Hepatocyte (in vitro differentiated cells): ENCODE measurements at regions not wholly inside any gene's neighbourhood (a gene's known extent, or its start where the extent isn't known, plus 50 kb on each side); places are given as distances from the start of the nearest gene placed in this dataset.

Experiments used
- EZH2 ChIP-seq: fragments of 200-600 bp; sonication (generic); IDR thresholded peaks from 2 replicates; pipeline ENCODE4 v1.6.1; 2016; ENCODE audit warnings: antibody characterized with exemption, mild to moderate bottlenecking, borderline replicate concordance
- EZH2phosphoT487 ChIP-seq: fragments of 200-600 bp; sonication (generic); IDR thresholded peaks from one replicate; pipeline ENCODE4 v1.6.1; 2018; ENCODE audit warnings: antibody characterized with exemption, mild to moderate bottlenecking, low read depth, moderate library complexity; ENCODE audit not compliant: unreplicated experiment, severe bottlenecking
- TF ChIP-seq, protein P1 (sequence below): fragments of 200-600 bp; sonication (generic); IDR thresholded peaks from 2 replicates; pipeline ENCODE4 v1.5.1; 2016; ENCODE audit warnings: antibody characterized with exemption, mild to moderate bottlenecking; ENCODE audit not compliant: poor library complexity

DNA sequence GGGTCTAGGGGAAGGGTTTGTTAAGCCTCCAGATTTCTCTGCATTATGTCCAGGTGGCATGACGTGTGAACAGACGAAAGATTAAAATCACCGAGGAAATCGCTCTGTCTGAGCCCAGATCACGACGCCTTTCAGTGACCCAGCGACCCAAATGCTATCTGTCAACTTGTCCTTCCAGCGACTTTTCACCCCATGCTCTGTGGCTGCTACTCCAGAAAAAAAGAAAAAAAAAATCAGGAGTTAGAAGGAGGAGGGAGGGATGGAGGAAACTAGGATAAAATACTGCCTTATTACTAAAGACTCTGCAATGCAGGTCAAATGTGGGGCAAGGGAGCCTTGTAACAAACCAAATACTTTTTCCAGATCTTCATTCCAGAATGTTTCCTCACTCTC, 352.0 kb downstream of the NUF2 start:
- TF ChIP-seq, protein P1, sequence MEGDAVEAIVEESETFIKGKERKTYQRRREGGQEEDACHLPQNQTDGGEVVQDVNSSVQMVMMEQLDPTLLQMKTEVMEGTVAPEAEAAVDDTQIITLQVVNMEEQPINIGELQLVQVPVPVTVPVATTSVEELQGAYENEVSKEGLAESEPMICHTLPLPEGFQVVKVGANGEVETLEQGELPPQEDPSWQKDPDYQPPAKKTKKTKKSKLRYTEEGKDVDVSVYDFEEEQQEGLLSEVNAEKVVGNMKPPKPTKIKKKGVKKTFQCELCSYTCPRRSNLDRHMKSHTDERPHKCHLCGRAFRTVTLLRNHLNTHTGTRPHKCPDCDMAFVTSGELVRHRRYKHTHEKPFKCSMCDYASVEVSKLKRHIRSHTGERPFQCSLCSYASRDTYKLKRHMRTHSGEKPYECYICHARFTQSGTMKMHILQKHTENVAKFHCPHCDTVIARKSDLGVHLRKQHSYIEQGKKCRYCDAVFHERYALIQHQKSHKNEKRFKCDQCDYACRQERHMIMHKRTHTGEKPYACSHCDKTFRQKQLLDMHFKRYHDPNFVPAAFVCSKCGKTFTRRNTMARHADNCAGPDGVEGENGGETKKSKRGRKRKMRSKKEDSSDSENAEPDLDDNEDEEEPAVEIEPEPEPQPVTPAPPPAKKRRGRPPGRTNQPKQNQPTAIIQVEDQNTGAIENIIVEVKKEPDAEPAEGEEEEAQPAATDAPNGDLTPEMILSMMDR = no peak
- no peak for TF ChIP-seq EZH2
- no peak for TF ChIP-seq EZH2phosphoT487
